Esophagus muscularis mucosa (tissue), 4 donors: ENCODE measurements at regions not wholly inside any gene's neighbourhood (a gene's known extent, or its start where the extent isn't known, plus 50 kb on each side); places are given as distances from the start of the nearest gene placed in this dataset.

Experiments used
- DNase-seq: peaks from one replicate; pipeline ENCODE4 v3.0.0-alpha.2; 2017; ENCODE audit errors: extremely low spot score
- H3K27ac ChIP-seq, 4 donors: fragments of 200-600 bp; sonication (generic); replicated peaks in 1 of 4; 1 replicate in 3 of 4; 2 replicates in 1 of 4; pipeline ENCODE4 v1.5.1; 2016 to 2019; ENCODE audit warnings: mild to moderate bottlenecking in 1 of 4
- H3K27me3 ChIP-seq, 4 donors: fragments of 200-600 bp; sonication (generic); one replicate each; pipeline versions ENCODE4 v1.5.1 to v1.6.0; 2016 to 2019
- H3K36me3 ChIP-seq, 4 donors: fragments of 200-600 bp; sonication (generic); one replicate each; pipeline ENCODE4 v1.5.1; 2016 to 2019
- H3K4me1 ChIP-seq, 4 donors: fragments of 200-600 bp; sonication (generic); one replicate each; pipeline ENCODE4 v1.5.1; 2016 to 2019
- H3K4me3 ChIP-seq, 4 donors: fragments of 200-600 bp; sonication (generic); 1 replicate in 2 of 4; 2 replicates in 2 of 4; pipeline ENCODE4 v1.5.1; 2016 to 2019; ENCODE audit warnings: mild to moderate bottlenecking in 4 of 4, moderate library complexity in 1 of 4
- H3K9me3 ChIP-seq, 4 donors: fragments of 200-600 bp; sonication (generic); 1 replicate in 3 of 4; 2 replicates in 1 of 4; pipeline ENCODE4 v1.5.1; 2016 to 2019
- CTCF ChIP-seq, 3 experiments: fragments of 200-600 bp in 2 of 3; fragments of 450-650 bp in 1 of 3; sonication (generic) in 2 of 3; IDR thresholded peaks; one replicate each; pipeline ENCODE4 v1.5.1; 2017 to 2019; ENCODE audit warnings: antibody characterized with exemption in 3 of 3, mild to moderate bottlenecking in 2 of 3, moderate library complexity in 1 of 3
- EP300 ChIP-seq: sonication (generic); formaldehyde crosslinking; IDR thresholded peaks from one replicate; pipeline ENCODE4 v1.6.1; 2017; ENCODE audit warnings: antibody characterized with exemption
- POLR2A ChIP-seq: fragments of 450-650 bp; IDR thresholded peaks from one replicate; pipeline ENCODE4 v1.6.1; 2017; ENCODE audit warnings: antibody characterized with exemption, moderate library complexity, mild to moderate bottlenecking, low read depth
- POLR2AphosphoS5 ChIP-seq, 2 donors: sonication (generic); formaldehyde crosslinking; IDR thresholded peaks; one replicate each; pipeline ENCODE4 v1.6.1; 2017; ENCODE audit warnings: antibody characterized with exemption in 2 of 2
- WGBS: methylation state at CpG from one replicate; pipeline ENCODE4 v1.1.5; 2018; 5-methylcytosine and 5-hydroxymethylcytosine counted together
- intact Hi-C: fragments of 100-400 bp; cut with DNase I; formaldehyde crosslinking; loops from one replicate; pipeline ENCODE4 v1.15.1; 2023

- peaks cover 0 to 31% (median 0%) of the 10 kb centered on the region in 4 donors for H3K27me3 ChIP-seq
- WGBS, result 80% methylated on average over 12 of the region's 12 CpGs
- H3K27ac ChIP-seq, result no peak overlapping the region
- intact Hi-C loops, result no loop called here
- DNase-seq, result no peak
- peaks cover 0 to 8% (median 0%) of the 10 kb centered on the region in 4 donors for H3K4me1 ChIP-seq
- no peaks in the 10 kb centered on the region for H3K36me3 ChIP-seq
- TF ChIP-seq CTCF (IDR thresholded peaks at IDR 0.05), result no peak
- TF ChIP-seq POLR2AphosphoS5 (IDR thresholded peaks at IDR 0.05), result no peak
- TF ChIP-seq EP300, result no peak
- TF ChIP-seq POLR2A, result no peak
- H3K9me3 ChIP-seq, result no peaks in the 10 kb centered on the region
- no peak overlapping the region for H3K4me3 ChIP-seq
Observed at GRCh38 chr10:11677480-11677879, 64.7 kb upstream of the ECHDC3 start.

- intact Hi-C loops, result no loop called here
- no peaks in the 10 kb centered on the region for H3K9me3 ChIP-seq
- no peaks in the 10 kb centered on the region for H3K36me3 ChIP-seq
- peaks cover 0 to 3% (median 0%) of the 10 kb centered on the region in 4 donors for H3K4me1 ChIP-seq
- WGBS, result 57% methylated on average over 12 of the region's 12 CpGs
- H3K27ac ChIP-seq, result no peak overlapping the region
- no peak for DNase-seq
- H3K4me3 ChIP-seq, result no peak overlapping the region
- no peak for TF ChIP-seq CTCF (IDR thresholded peaks at IDR 0.05)
- no peak for TF ChIP-seq POLR2A
- no peak for TF ChIP-seq EP300
- TF ChIP-seq POLR2AphosphoS5 (IDR thresholded peaks at IDR 0.05), result no peak
- H3K27me3 ChIP-seq, result peaks cover 0 to 15% (median 0%) of the 10 kb centered on the region in 4 donors
Observed at GRCh38 chr10:11673346-11674280, 62.2 kb upstream of the USP6NL start.

DNA sequence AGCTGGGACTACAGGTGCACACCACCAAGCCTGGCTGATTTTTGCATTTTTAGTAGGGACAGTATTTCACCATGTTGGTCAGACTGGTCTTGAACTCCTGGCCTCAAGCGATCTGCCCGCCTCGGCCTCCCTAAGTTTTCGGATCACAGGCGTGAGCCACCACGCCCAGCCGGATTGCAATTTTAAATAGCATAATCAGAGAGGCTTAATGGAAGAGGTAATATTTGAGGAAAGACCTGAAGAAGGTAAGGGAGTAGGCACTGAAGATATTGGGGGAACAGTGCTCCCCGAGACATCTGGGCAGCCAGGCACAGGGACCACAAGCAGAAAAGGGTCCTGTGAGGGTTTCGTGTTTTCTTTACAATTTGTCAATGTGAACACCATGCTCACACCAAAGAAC, 61.4 kb upstream of the USP6NL start:
- Histone ChIP-seq H3K36me3 (no peaks in the 10 kb centered on the region), H3K4me3 (no peak overlapping the region), H3K9me3 (no peaks in the 10 kb centered on the region), H3K4me1 (peaks cover 0 to 3% (median 0%) of the 10 kb centered on the region in 4 donors), H3K27me3 (peaks cover 0 to 15% (median 0%) of the 10 kb centered on the region in 4 donors), H3K27ac (no peak overlapping the region)
- TF ChIP-seq CTCF (IDR thresholded peaks at IDR 0.05), result no peak
- no peak for TF ChIP-seq POLR2A
- TF ChIP-seq EP300, result no peak
- TF ChIP-seq POLR2AphosphoS5 (IDR thresholded peaks at IDR 0.05), result no peak
- 96% methylated on average over 9 of the region's 9 CpGs for WGBS
- no peak for DNase-seq
- intact Hi-C loops, result no loop called here

GRCh38 chr10:11670381-11670780, 58.9 kb upstream of the USP6NL start:
- Histone ChIP-seq H3K4me3 (no peak overlapping the region), H3K27me3 (peaks cover 0 to 6% (median 0%) of the 10 kb centered on the region in 4 donors), H3K36me3 (no peaks in the 10 kb centered on the region), H3K4me1 (peaks cover 0 to 3% (median 0%) of the 10 kb centered on the region in 4 donors), H3K9me3 (no peaks in the 10 kb centered on the region), H3K27ac (no peak overlapping the region)
- intact Hi-C loops, result no loop called here
- DNase-seq, result no peak
- WGBS, result 86% methylated on average over 10 of the region's 10 CpGs
- TF ChIP-seq POLR2AphosphoS5 (IDR thresholded peaks at IDR 0.05) (no peak), EP300 (no peak), POLR2A (no peak), CTCF (IDR thresholded peaks at IDR 0.05) (no peak)
